Caco-2 (cell line): ENCODE measurements at regions not wholly inside any gene's neighbourhood (a gene's known extent, or its start where the extent isn't known, plus 50 kb on each side); places are given as distances from the start of the nearest gene placed in this dataset.

Experiments used
- BruUV-seq: library from RNA; stranded (reverse); fragments of 400-500 nt; replicated peaks from 2 replicates; lab custom pipeline; 2021; lab: Mats Ljungman, UMichigan
- CTCF ChIA-PET: fragments of 300-600 bp; sonication (Branson Sonifier 250); formaldehyde crosslinking; loops from one replicate; lab custom pipeline; 2022; ENCODE audit warnings: antibody characterized with exemption; lab: Charles Lee
- POLR2A ChIA-PET: fragments of 300-600 bp; sonication (Branson Sonifier 250); formaldehyde crosslinking; loops from one replicate; lab custom pipeline; 2022; ENCODE audit warnings: antibody characterized with exemption; lab: Charles Lee
- DNase-seq, 2 experiments: peaks; one replicate each; pipeline versions ENCODE4 v3.0.0 to v3.0.0-alpha.2; 2020 to 2022
- H3K27me3 ChIP-seq: replicated peaks from 2 replicates; pipeline ENCODE4 v1.6.0; 2011; ENCODE audit warnings: low read length; ENCODE audit not compliant: control insufficient read depth, insufficient read depth
- H3K36me3 ChIP-seq: 2 replicates; pipeline ENCODE4 v1.5.1; 2011; ENCODE audit warnings: low read length; ENCODE audit not compliant: control insufficient read depth, insufficient read depth
- H3K4me1 ChIP-seq: fragments of 250-450 bp; sonication (Bioruptor Pico); 2 replicates; pipeline ENCODE4 v1.5.1; 2020; ENCODE audit warnings: mild to moderate bottlenecking
- H3K4me3 ChIP-seq: 2 replicates; pipeline ENCODE4 v1.5.1; 2011; ENCODE audit warnings: low read depth, mild to moderate bottlenecking, control low read depth, low read length
- H3K9me3 ChIP-seq: fragments of 250-450 bp; sonication (Bioruptor Pico); 2 replicates; pipeline ENCODE4 v1.5.1; 2020; ENCODE audit warnings: mild to moderate bottlenecking, moderate library complexity
- H3K27ac Mint-ChIP-seq: one replicate; pipeline ENCODE4 v1.8.0; 2022; ENCODE audit warnings: mixed read lengths; ENCODE audit not compliant: unreplicated experiment
- H3K27me3 Mint-ChIP-seq: one replicate; pipeline ENCODE4 v1.8.0; 2022; ENCODE audit warnings: mixed read lengths; ENCODE audit not compliant: insufficient read depth, unreplicated experiment
- H3K36me3 Mint-ChIP-seq: one replicate; pipeline ENCODE4 v1.8.0; 2022; ENCODE audit warnings: mild to moderate bottlenecking, mixed read lengths; ENCODE audit not compliant: insufficient read depth, unreplicated experiment
- H3K4me1 Mint-ChIP-seq: one replicate; pipeline ENCODE4 v1.8.0; 2022; ENCODE audit warnings: low read depth, mixed read lengths; ENCODE audit not compliant: unreplicated experiment
- H3K4me3 Mint-ChIP-seq: one replicate; pipeline ENCODE4 v1.8.0; 2022; ENCODE audit warnings: mild to moderate bottlenecking, moderate library complexity, mixed read lengths; ENCODE audit not compliant: unreplicated experiment
- H3K9me3 Mint-ChIP-seq: one replicate; pipeline ENCODE4 v1.8.0; 2022; ENCODE audit warnings: mixed read lengths; ENCODE audit not compliant: unreplicated experiment
- intact Hi-C: fragments of 100-400 bp; cut with micrococcal nuclease; formaldehyde crosslinking; loops from one replicate; pipeline ENCODE4 v1.10.0; 2022; ENCODE audit not compliant: unreplicated experiment
- TF ChIP-seq, protein P1 (sequence below), 2 experiments: fragments of 200-600 bp in 1 of 2; IDR thresholded peaks; 1 replicate in 1 of 2; 2 replicates in 1 of 2; pipeline versions ENCODE4 v1.5.1 to v1.8.0; 2011 to 2022; ENCODE audit warnings: antibody characterized with exemption in 1 of 2, control low read depth in 1 of 2, inconsistent platforms in 1 of 2, low read depth in 1 of 2, low read length in 1 of 2, mild to moderate bottlenecking in 1 of 2, moderate library complexity in 1 of 2; ENCODE audit not compliant: insufficient read depth in 1 of 2, severe bottlenecking in 1 of 2, unreplicated experiment in 1 of 2

DNA sequence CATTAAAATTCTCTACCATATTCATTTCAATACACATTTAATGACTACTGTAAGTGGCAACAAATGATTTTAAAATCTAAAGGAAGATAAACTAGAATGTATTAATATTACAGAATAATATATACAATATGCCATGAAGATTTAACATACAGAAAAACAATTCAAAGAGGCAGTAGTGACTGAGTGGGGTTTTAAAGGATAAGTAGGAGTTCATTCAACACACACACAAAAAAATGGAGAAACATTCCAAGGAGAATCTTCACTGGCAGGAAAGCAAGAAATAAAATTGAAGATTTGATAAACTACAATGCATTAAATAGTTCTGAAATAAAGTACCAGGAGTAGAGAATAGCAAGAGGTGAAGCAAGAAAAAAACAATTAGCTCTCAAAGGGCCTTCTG, 215.1 kb downstream of the IBTK start:
- H3K4me1 ChIP-seq = no peaks in the 10 kb centered on the region
- POLR2A ChIA-PET = no interaction called here
- no peaks in the 10 kb centered on the region for H3K27me3 Mint-ChIP-seq
- DNase-seq = no peak
- no TSS peak for BruUV-seq
- H3K27ac Mint-ChIP-seq = no peak overlapping the region
- no peaks in the 10 kb centered on the region for H3K4me1 Mint-ChIP-seq
- H3K36me3 Mint-ChIP-seq = no peaks in the 10 kb centered on the region
- no peak overlapping the region for H3K4me3 Mint-ChIP-seq
- no peaks in the 10 kb centered on the region for H3K27me3 ChIP-seq
- H3K9me3 Mint-ChIP-seq = no peaks in the 10 kb centered on the region
- H3K4me3 ChIP-seq = no peak overlapping the region
- no peaks in the 10 kb centered on the region for H3K36me3 ChIP-seq
- TF ChIP-seq, protein P1, sequence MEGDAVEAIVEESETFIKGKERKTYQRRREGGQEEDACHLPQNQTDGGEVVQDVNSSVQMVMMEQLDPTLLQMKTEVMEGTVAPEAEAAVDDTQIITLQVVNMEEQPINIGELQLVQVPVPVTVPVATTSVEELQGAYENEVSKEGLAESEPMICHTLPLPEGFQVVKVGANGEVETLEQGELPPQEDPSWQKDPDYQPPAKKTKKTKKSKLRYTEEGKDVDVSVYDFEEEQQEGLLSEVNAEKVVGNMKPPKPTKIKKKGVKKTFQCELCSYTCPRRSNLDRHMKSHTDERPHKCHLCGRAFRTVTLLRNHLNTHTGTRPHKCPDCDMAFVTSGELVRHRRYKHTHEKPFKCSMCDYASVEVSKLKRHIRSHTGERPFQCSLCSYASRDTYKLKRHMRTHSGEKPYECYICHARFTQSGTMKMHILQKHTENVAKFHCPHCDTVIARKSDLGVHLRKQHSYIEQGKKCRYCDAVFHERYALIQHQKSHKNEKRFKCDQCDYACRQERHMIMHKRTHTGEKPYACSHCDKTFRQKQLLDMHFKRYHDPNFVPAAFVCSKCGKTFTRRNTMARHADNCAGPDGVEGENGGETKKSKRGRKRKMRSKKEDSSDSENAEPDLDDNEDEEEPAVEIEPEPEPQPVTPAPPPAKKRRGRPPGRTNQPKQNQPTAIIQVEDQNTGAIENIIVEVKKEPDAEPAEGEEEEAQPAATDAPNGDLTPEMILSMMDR (IDR thresholded peaks at IDR 0.05; ENCODE audit: insufficient read depth in 1 of 2, low read depth in 1 of 2, low read length in 1 of 2, severe bottlenecking in 1 of 2, unreplicated experiment in 1 of 2) = no peak
- intact Hi-C loops = no loop called here
- CTCF ChIA-PET = no interaction called here
- H3K9me3 ChIP-seq = no peaks in the 10 kb centered on the region

DNA sequence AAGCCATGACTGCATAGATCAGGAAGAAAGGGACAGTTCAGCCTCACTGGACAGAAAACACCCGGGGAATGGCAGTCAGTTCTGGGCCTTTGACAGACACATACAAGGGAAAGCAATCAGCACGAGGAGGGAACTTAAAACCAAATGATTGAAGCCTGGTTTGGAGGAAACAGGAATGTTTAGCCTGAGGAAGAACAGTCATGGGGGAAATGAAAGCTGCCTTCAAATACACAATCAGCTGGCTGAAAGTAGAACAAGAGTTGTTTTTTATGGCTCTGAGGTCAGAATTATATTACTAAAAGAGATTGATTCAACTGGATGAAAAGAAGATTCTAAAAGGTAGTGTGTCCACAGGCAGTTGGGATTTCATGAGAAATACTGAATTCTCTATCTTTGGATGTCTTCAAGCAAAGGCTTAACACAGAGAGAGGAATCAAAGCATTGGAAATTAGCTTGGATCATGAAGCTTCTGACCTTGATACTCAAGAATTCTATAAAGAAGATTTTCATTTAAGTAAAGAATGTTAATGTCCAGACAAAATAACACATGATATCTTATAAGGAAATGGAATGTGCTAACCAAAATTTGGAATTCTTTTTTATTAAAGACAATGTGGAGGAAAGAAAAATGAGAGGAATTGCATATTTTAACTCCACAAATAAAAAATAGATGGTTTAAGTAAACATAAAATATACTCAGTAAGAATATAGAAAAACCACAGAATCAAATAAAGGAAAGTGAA, 216.6 kb downstream of the IBTK start:
- Histone ChIP-seq H3K27me3 (no peaks in the 10 kb centered on the region), H3K9me3 (no peaks in the 10 kb centered on the region), H3K4me1 (no peaks in the 10 kb centered on the region), H3K4me3 (no peak overlapping the region), H3K36me3 (no peaks in the 10 kb centered on the region)
- DNase-seq = no peak
- Mint-ChIP-seq H3K4me1 (no peaks in the 10 kb centered on the region), H3K9me3 (no peaks in the 10 kb centered on the region), H3K36me3 (no peaks in the 10 kb centered on the region), H3K27me3 (no peaks in the 10 kb centered on the region), H3K27ac (no peak overlapping the region), H3K4me3 (no peak overlapping the region)
- TF ChIP-seq, protein P1 (IDR thresholded peaks at IDR 0.05; ENCODE audit: insufficient read depth in 1 of 2, low read depth in 1 of 2, low read length in 1 of 2, severe bottlenecking in 1 of 2, unreplicated experiment in 1 of 2) = no peak
- BruUV-seq = no TSS peak
- intact Hi-C loops = no loop called here
- ChIA-PET POLR2A (no interaction called here), CTCF (interaction anchor here (0.8 kb wide), 1 partner anchor 10 kb away, joined by 3 read pairs; no protein-coding TSS in a partner anchor)

- no peaks in the 10 kb centered on the region for H3K4me1 Mint-ChIP-seq
- no peak for DNase-seq
- no peaks in the 10 kb centered on the region for H3K9me3 ChIP-seq
- H3K27me3 Mint-ChIP-seq = no peaks in the 10 kb centered on the region
- TF ChIP-seq, protein P1 (IDR thresholded peaks at IDR 0.05; ENCODE audit: insufficient read depth in 1 of 2, low read depth in 1 of 2, low read length in 1 of 2, severe bottlenecking in 1 of 2, unreplicated experiment in 1 of 2) = no peak
- intact Hi-C loops = no loop called here
- no TSS peak for BruUV-seq
- H3K27me3 ChIP-seq = no peaks in the 10 kb centered on the region
- H3K27ac Mint-ChIP-seq = no peak overlapping the region
- H3K4me3 Mint-ChIP-seq = no peak overlapping the region
- no peaks in the 10 kb centered on the region for H3K36me3 ChIP-seq
- POLR2A ChIA-PET = no interaction called here
- no peaks in the 10 kb centered on the region for H3K9me3 Mint-ChIP-seq
- CTCF ChIA-PET = interaction anchor here (0.8 kb wide), 1 partner anchor 10 kb away, joined by 3 read pairs; no protein-coding TSS in a partner anchor
- H3K4me1 ChIP-seq = no peaks in the 10 kb centered on the region
- H3K4me3 ChIP-seq = no peak overlapping the region
- no peaks in the 10 kb centered on the region for H3K36me3 Mint-ChIP-seq
Observed at GRCh38 chr6:82030301-82030700, 217.2 kb downstream of the IBTK start.
